Neural cell (in vitro differentiated cells): ENCODE measurements at regions not wholly inside any gene's neighbourhood (a gene's known extent, or its start where the extent isn't known, plus 50 kb on each side); places are given as distances from the start of the nearest gene placed in this dataset.

Source experiments
- CTCF ChIP-seq: fragments of 450-650 bp; IDR thresholded peaks from 2 replicates; pipeline ENCODE4 v1.5.1; 2014; ENCODE audit warnings: antibody characterized with exemption, mild to moderate bottlenecking, moderate library complexity; ENCODE audit not compliant: poor library complexity, severe bottlenecking
- EZH2 ChIP-seq: fragments of 200-600, 300-800 bp; shearing (Covaris generic), sonication (generic); IDR thresholded peaks from 2 replicates; pipeline ENCODE4 v1.6.1; 2014; ENCODE audit warnings: antibody characterized with exemption, low read length, borderline replicate concordance, mild to moderate bottlenecking; ENCODE audit not compliant: insufficient read depth, poor library complexity, severe bottlenecking
- MXI1 ChIP-seq: fragments of 450-650 bp; conservative IDR thresholded peaks from 2 replicates; pipeline ENCODE4 v1.6.1; 2014; ENCODE audit warnings: antibody characterized with exemption, mild to moderate bottlenecking; ENCODE audit not compliant: poor library complexity, severe bottlenecking
- POLR2AphosphoS5 ChIP-seq: IDR thresholded peaks from 2 replicates; pipeline ENCODE4 v1.6.1; 2012
- RAD21 ChIP-seq: fragments of 450-650 bp; conservative IDR thresholded peaks from 2 replicates; pipeline ENCODE4 v1.6.1; 2014; ENCODE audit warnings: antibody characterized with exemption, mild to moderate bottlenecking, moderate library complexity
- REST ChIP-seq: IDR thresholded peaks from 2 replicates; pipeline ENCODE4 v1.6.1; 2012; ENCODE audit warnings: borderline replicate concordance
- TAF1 ChIP-seq: IDR thresholded peaks from 2 replicates; pipeline ENCODE4 v1.6.1; 2012; ENCODE audit warnings: low read depth

DNA sequence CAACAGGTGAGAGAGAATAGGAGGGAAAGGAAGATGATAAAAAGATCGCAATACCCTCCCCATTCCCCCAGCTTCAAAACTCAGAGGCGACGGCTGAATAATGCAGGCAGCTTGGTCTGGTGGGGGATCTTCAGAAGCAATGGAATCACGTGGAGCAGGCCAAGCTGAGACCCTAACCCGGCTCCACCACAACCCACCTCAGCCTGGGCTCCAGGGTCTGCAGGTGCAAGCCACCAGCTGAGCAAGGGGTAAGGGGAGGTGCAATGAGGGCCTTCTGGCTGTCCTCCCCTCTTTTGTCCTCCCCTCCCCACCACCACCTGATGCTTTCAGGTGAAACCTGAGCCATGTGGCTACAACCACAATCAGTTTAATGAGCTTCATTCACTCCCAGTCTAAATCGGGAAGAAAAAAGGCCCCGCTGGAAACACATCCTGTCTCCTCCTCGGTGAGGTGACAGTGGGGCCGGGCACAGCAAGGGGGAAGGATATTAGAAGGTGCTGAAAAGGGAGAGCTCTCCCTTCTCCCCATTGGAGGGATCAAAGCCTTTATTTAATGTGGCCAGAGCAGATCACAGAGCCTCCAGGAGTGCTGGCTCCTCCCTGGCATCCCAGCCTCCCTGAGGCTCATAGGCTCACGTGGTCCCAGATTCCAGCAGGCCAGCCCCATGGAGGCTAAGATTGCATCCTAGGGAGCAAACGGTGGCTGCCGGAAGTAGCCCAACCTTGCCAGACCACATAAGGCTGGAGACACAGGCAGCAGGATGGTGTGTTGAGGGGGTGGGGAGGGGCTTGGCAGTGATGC, 261.0 kb downstream of the SOX9 start:
- TF ChIP-seq CTCF, result no peak
- TF ChIP-seq EZH2, result no peak
- TF ChIP-seq REST, result no peak
- TF ChIP-seq POLR2AphosphoS5, result no peak
- no peak for TF ChIP-seq RAD21
- TF ChIP-seq MXI1, result no peak
- TF ChIP-seq TAF1, result no peak
